Activated CD8-positive, alpha-beta T cell treated with anti-CD3 and anti-CD28 coated beads for 36 hours (primary cell): ENCODE measurements at regions not wholly inside any gene's neighbourhood (a gene's known extent, or its start where the extent isn't known, plus 50 kb on each side); places are given as distances from the start of the nearest gene placed in this dataset.

Experiments used
- ATAC-seq: fragments of 200-7000 bp; cut with Tn5 transposase; one replicate; pipeline ENCODE4 v1.10.0; 2021; ENCODE audit warnings: mild to moderate bottlenecking, moderate library complexity
- CTCF ChIA-PET: fragments of 350-600 bp; sonication (Branson Sonifier 250); formaldehyde crosslinking; loops from one replicate; lab custom pipeline; 2021; ENCODE audit warnings: antibody characterized with exemption; lab: Charles Lee
- POLR2A ChIA-PET: fragments of 350-600 bp; sonication (Branson Sonifier 250); formaldehyde crosslinking; loops from one replicate; lab custom pipeline; 2021; ENCODE audit warnings: antibody characterized with exemption; lab: Charles Lee
- DNase-seq: peaks from one replicate; pipeline ENCODE4 v3.0.0-alpha.2; 2020
- H3K27ac Mint-ChIP-seq: one replicate; pipeline ENCODE4 v1.8.0; 2021; ENCODE audit warnings: mild to moderate bottlenecking, mixed read lengths
- H3K27me3 Mint-ChIP-seq: one replicate; pipeline ENCODE4 v1.8.0; 2021; ENCODE audit warnings: mixed read lengths
- H3K36me3 Mint-ChIP-seq: one replicate; pipeline ENCODE4 v1.8.0; 2021; ENCODE audit warnings: low read depth, mixed read lengths
- H3K4me1 Mint-ChIP-seq: one replicate; pipeline ENCODE4 v1.8.0; 2021; ENCODE audit warnings: low read depth, mixed read lengths
- H3K4me3 Mint-ChIP-seq: one replicate; pipeline ENCODE4 v1.8.0; 2021; ENCODE audit warnings: mild to moderate bottlenecking, moderate library complexity, mixed read lengths
- H3K9me3 Mint-ChIP-seq: one replicate; pipeline ENCODE4 v1.8.0; 2021; ENCODE audit warnings: mixed read lengths
- intact Hi-C: fragments of 100-400 bp; cut with micrococcal nuclease; formaldehyde crosslinking; loops from one replicate; pipeline ENCODE4 v1.10.0; 2022
- TF ChIP-seq, protein P1 (sequence below): fragments of 200-600 bp; IDR thresholded peaks from one replicate; pipeline ENCODE4 v1.8.0; 2022; ENCODE audit warnings: antibody characterized with exemption, mild to moderate bottlenecking

DNA sequence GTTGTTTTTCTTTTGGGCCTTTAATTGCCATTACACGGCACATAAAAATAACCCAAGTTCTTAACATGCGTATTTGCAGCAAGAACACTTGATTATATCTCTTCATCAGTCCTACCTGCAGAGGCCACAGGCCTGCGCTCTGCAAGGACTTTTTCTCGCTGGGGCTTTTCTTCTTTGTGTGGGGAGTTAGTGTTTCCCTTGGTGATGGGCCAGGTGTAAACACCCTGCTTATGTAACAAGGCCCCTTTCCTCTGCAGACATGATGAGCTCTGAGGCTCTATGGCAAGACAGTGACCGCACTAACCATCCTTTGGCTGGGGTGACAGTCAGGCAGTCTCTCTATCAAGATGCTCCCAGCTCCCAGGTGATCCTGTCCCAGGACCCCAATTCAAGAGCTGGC lies 97.8 kb upstream of the PCSK2 start:
- no peak overlapping the region for H3K27ac Mint-ChIP-seq
- intact Hi-C loops = no loop called here
- H3K27me3 Mint-ChIP-seq = no peaks in the 10 kb centered on the region
- H3K36me3 Mint-ChIP-seq = no peaks in the 10 kb centered on the region
- no peak for ATAC-seq
- TF ChIP-seq, protein P1, sequence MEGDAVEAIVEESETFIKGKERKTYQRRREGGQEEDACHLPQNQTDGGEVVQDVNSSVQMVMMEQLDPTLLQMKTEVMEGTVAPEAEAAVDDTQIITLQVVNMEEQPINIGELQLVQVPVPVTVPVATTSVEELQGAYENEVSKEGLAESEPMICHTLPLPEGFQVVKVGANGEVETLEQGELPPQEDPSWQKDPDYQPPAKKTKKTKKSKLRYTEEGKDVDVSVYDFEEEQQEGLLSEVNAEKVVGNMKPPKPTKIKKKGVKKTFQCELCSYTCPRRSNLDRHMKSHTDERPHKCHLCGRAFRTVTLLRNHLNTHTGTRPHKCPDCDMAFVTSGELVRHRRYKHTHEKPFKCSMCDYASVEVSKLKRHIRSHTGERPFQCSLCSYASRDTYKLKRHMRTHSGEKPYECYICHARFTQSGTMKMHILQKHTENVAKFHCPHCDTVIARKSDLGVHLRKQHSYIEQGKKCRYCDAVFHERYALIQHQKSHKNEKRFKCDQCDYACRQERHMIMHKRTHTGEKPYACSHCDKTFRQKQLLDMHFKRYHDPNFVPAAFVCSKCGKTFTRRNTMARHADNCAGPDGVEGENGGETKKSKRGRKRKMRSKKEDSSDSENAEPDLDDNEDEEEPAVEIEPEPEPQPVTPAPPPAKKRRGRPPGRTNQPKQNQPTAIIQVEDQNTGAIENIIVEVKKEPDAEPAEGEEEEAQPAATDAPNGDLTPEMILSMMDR = no peak
- no peaks in the 10 kb centered on the region for H3K9me3 Mint-ChIP-seq
- ChIA-PET CTCF (no interaction called here), POLR2A (no interaction called here)
- no peak overlapping the region for H3K4me3 Mint-ChIP-seq
- H3K4me1 Mint-ChIP-seq = no peaks in the 10 kb centered on the region
- no peak for DNase-seq

DNA sequence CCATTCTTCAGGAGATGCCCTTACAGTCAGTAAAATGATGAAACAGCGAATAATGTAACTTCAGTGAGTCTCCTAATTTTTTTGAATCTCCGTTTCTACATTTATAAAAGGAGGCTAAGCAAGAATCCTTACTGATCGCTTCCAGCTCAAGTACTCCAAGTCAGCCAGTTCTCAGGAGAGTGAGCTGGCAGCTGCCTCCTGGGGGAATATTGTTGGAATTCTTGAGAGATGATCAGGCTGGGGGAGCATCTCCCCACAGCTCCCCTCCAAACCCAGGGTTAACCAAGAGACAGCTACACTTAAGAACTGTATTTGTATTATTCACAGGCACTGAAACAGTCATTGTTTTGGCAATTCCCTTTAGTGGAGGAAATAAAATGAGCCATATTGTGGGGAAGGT lies 89.1 kb upstream of the PCSK2 start:
- H3K27me3 Mint-ChIP-seq = no peaks in the 10 kb centered on the region
- POLR2A ChIA-PET = no interaction called here
- no peak overlapping the region for H3K4me3 Mint-ChIP-seq
- no peak overlapping the region for H3K27ac Mint-ChIP-seq
- no peak for ATAC-seq
- H3K9me3 Mint-ChIP-seq = no peaks in the 10 kb centered on the region
- CTCF ChIA-PET = no interaction called here
- TF ChIP-seq, protein P1 = no peak
- no peak for DNase-seq
- intact Hi-C loops = no loop called here
- H3K36me3 Mint-ChIP-seq = no peaks in the 10 kb centered on the region
- H3K4me1 Mint-ChIP-seq = no peaks in the 10 kb centered on the region

DNA sequence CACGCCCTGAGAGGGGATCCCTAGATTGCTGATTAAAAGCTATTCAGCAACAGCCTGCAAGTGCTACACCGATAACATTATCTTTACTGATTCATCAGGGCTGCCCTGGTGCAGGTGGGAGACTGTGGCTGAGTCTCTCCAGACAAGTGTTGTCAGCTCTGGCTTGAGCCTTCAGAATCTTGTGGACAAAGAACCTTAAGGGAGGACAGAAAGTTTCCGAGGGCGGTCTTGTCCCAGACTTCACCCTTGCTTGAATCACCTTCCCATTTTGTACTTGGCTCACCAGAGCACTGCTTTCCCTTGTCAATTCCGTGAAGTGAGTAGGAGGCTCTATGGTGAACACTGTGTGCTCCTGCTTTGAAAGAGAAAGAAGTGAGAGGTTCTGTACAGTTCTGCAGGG lies 88.6 kb upstream of the PCSK2 start:
- POLR2A ChIA-PET = no interaction called here
- intact Hi-C loops = no loop called here
- ATAC-seq (no peak), DNase-seq (no peak)
- CTCF ChIA-PET = no interaction called here
- H3K27ac Mint-ChIP-seq = no peak overlapping the region
- TF ChIP-seq, protein P1 = no peak
- no peaks in the 10 kb centered on the region for H3K36me3 Mint-ChIP-seq
- no peaks in the 10 kb centered on the region for H3K9me3 Mint-ChIP-seq
- H3K27me3 Mint-ChIP-seq = no peaks in the 10 kb centered on the region
- no peak overlapping the region for H3K4me3 Mint-ChIP-seq
- H3K4me1 Mint-ChIP-seq = no peaks in the 10 kb centered on the region

DNA sequence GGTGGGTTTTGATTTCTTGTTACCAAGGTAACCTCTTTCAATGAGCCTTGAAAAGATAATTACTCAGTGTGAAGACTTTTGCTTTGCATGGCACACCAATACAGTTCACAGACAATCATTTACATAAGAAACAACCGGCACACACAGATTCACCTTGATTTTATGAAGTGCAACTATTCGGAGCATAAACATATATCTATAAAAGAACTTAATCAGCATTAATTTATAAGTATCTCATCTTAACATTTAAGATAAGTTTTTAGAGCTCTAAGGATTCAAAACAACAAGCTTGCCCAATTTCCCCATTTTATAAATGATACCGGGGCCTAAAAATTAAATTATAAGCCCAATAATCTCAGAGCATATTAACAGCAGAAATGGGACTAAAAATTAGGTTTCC lies 85.9 kb upstream of the PCSK2 start:
- H3K4me3 Mint-ChIP-seq = no peak overlapping the region
- intact Hi-C loops = no loop called here
- ChIA-PET POLR2A (no interaction called here), CTCF (no interaction called here)
- no peaks in the 10 kb centered on the region for H3K36me3 Mint-ChIP-seq
- ATAC-seq (no peak), DNase-seq (no peak)
- no peaks in the 10 kb centered on the region for H3K27me3 Mint-ChIP-seq
- H3K27ac Mint-ChIP-seq = no peak overlapping the region
- H3K9me3 Mint-ChIP-seq = no peaks in the 10 kb centered on the region
- TF ChIP-seq, protein P1 = no peak
- no peaks in the 10 kb centered on the region for H3K4me1 Mint-ChIP-seq

DNA sequence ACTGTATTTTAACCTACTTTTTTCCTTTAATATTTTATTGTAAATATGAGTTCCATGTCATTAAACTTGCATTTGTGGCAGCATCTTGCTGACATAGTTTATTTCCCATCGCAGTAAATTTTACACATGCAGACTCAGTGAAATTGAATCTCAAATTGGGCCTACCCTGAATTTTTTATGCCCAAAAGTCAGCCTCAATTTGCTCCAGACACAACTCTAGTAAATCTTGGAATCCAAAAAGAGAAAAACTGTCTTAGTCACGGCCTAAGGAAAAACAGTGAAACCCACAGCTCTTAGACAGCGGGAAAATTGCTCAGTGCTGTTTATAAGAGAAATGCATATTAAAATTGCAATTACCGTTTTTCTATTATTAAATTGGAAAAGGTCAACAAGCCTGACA lies 85.3 kb upstream of the PCSK2 start:
- Mint-ChIP-seq H3K9me3 (no peaks in the 10 kb centered on the region), H3K27me3 (no peaks in the 10 kb centered on the region), H3K4me3 (no peak overlapping the region), H3K36me3 (no peaks in the 10 kb centered on the region), H3K27ac (no peak overlapping the region), H3K4me1 (no peaks in the 10 kb centered on the region)
- DNase-seq = no peak
- CTCF ChIA-PET = no interaction called here
- intact Hi-C loops = no loop called here
- no peak for ATAC-seq
- POLR2A ChIA-PET = no interaction called here
- TF ChIP-seq, protein P1 = no peak
